Fibroblast of peridontal ligament (primary cell): ENCODE measurements at regions not wholly inside any gene's neighbourhood (a gene's known extent, or its start where the extent isn't known, plus 50 kb on each side); places are given as distances from the start of the nearest gene placed in this dataset.

Source experiments
- DNase-seq: peaks from one replicate; pipeline ENCODE4 v3.0.0-alpha.2; 2010; ENCODE audit errors: extremely low read depth

DNA sequence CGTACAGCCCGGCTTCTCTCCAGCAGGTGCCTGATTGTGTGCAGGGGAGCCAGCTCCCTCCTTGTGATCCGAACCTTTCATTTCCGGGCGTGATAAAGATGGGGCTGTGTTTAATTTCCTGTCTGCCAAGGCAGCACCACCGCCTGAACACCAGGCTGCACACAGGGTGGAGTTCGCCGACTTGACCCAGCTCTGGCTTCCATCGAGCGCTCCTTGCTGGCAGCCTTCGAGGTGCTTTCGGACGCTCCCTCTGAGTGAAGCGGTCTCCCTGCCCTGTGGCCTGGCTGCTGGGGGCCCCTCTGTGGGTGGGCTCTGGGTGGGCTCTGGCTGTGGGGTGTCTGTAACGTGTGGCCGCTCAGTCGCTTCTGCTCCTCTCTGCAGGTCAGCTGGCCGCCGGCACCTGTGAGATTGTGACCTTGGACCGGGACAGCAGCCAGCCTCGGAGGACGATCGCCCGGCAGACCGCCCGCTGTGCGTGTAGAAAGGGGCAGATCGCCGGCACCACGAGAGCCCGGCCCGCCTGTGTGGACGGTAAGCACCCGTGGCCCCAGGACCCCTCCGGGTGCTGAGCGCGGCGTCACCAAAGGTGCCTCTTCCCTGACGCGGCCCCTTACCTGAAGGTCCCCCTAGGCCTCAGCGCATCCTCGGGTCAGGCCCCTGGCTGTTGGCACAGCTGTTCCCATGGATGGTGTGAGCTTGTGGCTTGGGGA is 1181.3 kb downstream of the BRD1 start:
- DNase-seq: no peak

DNA sequence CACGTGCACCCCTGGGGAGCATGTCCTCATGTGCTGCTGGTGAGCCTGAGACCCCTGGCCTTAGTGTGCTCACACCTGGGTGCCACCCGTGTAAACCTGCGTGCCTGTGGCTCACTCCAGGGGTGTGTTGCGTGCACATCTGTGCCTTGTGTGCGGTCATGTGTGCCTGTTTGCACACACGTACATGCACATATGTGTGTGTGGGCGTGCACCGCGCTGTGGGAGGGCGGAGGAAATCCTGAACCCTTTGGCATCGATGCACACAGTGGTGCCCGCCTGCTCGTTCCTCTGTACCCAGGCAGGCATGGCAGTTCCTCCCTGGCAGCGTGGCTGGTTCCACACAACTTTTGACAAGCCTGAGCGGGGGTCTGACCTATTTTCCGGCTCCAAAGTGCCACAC is 1181.9 kb downstream of the BRD1 start:
- DNase-seq: no peak

DNA sequence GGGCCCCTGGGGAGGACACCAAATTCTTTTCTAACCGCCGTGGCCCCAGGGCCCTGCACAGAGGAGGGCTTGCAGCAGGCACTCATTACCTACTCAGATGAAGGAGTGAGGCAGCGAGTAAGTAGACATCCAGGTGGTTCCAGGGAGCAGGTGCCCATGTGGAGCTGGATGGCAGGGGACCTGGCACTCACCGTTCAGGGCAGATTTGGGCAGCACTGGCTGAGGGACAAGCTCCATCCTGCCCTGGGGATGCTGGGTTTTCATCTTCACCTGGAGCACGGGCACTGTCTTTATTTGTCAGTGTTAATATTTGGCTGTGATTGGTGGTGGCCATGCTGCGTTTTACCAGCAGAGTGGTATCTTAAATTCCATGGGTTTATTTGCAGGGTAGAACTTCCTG is 1182.7 kb downstream of the BRD1 start:
- no peak for DNase-seq

DNA sequence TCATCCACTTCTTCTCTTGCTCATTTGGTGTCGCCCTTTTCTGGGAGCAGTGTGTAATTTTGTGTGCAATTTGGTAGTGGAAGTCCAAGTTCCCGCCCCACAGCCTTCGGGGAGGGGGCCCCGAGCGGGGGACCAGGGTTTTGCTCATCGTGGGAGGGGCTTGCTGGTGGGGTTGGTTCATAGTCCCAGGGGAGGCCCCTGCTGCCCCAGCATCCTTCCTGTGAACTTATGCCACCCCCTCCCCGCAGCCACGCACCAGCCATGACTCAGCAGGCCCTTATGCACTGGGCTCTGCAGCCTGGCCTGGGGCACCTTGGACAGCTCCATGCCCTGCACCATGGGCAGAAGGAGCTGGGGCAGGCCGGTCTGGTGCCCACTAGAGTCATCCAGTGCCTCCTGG is 1183.6 kb downstream of the BRD1 start:
- no peak for DNase-seq

DNA sequence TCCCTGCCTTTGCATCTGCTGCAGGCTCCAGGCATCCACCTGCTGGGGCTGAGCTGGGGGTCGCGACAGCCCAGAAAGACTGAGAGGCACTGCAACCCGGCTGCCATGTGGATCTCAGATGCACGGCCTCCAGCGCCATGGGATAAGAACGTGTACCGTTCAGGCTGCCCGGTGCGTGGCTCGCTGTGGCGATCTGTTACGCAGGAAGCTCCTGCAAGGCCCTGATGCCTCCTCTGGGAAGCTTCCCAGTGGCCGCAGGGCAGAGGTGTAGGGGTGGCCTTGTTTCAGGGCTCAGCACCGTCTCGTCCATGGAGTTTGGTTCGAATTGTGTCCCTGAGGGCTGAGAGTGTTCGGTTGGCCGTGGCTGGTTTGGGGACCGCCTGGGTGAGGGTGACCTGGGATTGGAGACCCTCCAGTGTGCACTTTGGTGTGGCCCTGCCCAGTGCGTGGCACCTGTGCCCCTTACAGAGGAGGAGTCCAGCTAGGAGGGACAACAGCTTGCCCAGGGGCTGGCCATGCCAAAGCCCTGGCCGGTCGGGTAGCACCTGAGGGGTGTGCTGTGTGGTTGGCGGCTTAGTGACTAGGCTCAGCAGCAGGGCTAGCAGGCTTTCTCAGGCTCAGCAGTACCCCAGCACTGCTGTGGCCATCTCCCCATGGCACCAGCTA is 1184.5 kb downstream of the BRD1 start:
- DNase-seq: no peak

DNA sequence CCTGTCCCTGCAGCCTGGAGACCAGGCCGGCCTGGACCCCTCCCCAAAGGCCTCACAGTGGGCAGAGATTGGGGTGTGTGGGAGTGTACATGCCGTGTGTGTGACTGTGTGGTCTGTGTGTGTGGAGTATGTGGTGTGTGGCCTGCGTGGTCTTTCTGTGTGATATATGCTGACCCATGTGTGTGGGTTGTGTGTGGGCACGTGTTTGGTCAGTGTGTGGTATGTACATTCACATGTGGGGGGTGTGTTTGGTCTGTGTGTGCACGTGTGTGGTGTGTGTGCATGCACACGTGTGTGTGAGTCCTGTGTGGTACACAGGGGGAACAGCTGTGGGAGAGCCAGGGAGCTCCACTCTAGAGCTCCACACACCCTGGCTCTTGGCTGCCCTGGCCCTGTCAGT is 1185.1 kb downstream of the BRD1 start:
- DNase-seq: no peak

DNA sequence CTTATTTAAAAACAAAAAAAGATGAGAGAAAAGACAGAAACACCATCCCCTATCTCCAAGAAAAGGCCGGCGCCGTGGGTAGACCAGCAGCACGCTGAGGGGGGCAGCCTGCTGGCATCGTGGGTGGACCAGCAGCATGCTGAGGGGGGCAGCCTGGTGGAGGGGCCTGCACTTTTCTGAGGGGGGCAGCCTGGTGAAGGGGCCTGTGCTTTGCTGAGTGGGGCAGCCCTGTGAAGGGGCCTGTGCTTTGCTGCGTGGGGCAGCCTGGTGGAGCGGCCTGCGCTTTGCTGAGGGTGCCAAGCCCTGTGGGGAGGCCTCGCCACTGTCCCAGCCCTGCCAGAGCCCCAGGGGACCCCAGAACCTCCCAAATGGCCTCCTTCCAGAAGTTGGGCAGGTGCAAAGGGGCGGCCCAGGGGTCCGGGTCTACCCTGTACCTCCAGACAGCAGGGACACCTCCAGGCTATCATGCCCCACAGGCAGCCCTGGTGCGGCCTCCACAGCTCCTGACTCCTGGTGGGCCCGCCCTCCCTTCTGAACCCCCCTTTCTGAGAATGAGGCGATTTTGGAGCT is 1185.7 kb downstream of the BRD1 start:
- DNase-seq: no peak

DNA sequence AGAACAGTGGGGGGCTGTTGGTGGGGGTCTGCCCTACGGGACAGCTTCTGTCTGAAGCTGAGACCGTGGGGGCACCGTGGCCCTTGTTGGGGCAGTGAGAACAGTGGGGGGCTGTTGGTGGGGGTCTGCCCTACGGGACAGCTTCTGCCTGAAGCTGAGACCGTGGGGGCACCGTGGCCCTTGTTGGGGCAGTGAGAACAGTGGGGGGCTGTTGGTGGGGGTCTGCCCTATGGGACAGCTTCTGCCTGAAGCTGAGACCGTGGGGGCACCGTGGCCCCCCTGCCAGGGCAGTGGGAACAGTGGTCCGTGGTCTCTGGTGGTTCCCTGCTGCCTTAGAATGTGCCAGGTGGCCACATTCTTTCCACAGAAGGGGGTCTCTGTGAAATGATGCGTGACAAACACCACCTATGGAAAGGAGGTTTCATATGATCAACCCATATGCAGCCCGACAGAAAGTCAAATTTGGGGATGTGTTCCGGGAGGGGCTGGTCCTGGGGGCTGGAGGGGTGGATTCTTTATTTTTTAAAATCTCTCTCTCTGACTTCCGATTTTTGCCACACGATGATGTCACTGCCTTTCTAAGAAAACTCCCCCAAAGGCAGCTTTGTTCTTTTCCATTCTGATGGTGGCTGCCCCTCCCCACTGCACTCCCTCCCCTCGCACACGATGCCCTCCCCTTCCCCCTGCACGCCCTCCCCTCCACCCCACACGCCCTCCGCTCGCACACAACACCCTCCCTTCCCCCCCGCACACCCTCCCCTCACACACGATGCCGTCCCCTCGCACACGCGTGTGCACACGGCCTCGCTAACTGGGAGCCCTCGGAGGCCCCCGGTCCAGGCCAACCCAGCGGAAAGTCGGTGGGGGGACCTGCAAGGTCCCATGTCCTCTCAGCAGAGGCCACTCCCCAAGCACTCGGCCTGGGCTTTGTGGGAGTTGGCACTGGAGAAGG is 1186.5 kb downstream of the BRD1 start:
- no peak for DNase-seq

DNA sequence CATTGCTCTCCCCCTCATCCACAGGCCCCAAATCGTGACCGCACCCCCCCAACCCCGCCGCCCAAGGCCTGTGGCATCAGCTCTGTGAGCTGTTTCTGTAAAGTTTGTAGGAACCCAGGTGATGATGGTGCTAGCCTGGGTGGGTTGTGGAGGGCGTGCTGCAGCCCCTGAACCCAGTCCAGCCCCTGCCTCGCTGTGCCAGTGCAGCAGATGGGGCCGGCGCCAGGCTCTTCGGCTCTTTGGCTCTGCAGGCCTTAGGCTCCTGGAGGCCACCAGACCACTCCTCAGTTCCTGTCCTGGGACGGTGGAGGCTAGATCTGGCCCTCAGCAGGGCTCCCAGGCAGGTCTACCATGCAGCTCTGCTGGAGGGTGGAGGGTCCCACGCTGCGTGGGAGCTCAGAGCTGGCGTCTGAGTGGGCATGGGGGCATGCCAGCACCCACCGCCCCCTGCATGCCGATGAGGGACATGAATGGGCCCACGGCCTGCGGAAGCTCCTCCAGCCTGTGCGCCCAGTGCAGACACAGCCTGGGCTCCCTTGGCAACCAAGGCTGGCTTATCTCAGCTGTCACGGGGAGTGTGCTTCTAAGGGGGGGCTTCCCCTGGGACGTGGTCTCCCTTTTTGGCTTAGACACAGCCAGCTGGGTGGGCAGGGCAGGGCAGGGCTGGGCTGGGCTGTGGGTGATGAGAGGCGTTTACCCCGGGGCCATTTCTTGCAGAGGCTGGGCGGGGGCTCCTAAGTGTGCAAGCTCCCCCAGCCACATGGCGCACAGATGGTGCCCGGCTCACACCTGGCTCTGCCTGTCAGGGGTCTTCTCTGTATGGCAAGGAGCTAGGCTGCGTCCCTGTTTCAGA is 1187.6 kb downstream of the BRD1 start:
- no peak for DNase-seq

DNA sequence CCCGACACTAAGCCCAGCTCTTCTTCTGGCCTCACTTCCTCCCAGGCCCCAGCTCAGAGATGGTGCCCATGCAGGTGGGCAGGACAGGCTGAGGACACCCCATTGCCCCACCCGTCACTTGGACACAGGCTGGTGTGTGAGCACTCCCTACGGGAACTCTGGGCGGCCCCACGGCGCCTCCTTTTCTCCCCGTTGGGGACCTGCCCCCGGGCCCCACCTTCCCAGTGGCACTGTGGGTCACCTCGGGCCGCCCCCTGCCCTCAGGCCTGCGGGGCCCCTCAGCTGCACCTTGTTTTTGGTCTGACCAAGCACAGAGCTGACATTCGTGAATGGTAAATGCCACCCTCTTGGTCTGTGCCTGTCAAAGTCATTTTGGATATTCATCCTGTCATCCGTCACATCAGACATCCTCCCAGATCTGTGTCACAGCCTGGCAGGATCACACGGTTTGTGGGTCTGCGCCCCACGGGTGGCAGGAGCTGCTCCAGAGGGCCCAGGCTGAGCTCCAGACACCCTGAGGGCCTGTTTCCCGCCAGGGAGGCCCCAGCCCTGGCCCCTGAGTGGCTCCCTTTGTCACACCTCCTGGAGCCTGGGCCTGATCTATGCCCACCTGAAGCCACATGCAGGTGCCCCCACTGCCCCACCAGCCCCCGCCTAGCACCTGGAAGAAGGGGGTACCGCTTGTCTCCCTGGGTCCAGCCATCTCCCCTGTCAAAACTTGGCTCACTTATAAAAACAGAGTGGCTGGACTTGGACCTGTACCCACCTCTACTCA is 1188.5 kb downstream of the BRD1 start:
- DNase-seq: no peak

DNA sequence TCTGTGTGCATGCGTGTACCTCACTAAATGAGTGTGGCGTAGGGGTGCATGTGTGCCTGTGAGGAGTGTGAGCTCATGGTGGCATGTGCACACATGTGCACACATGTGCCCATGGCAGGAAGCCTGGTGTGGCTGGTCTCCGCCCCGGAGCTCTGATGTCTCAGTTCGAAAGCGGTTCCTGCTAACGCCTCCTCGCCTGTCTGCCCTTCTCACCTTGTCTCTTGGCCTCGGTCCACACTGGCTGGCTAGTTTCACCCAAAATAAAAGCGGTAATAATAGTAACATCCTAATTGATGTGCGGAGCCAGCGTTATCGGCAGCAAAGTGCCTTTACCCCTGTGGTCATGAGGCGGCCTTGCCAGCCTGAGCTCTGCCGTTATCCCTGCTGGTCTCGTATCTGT is 1190.4 kb downstream of the BRD1 start:
- no peak for DNase-seq

DNA sequence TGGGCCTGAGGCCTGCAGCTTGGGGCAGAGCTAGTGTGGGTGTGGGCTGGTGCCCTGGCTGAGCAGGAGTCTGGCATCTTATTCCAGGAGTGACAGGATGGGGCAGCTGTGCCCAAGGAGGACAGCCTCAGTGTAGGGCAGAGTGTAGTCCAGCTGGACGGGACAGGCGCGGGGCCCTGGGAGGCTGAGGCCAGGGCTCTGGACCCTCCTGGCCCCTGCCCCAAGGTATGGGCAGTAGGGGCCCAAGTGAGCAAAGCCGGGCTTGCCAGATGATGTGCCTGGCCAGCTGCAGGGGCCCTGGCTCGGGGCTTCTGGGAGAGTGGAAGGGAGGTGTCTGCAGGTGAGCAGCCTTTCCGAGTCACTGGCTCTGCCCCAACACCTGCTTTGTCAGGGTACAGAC is 1190.9 kb downstream of the BRD1 start:
- no peak for DNase-seq

DNA sequence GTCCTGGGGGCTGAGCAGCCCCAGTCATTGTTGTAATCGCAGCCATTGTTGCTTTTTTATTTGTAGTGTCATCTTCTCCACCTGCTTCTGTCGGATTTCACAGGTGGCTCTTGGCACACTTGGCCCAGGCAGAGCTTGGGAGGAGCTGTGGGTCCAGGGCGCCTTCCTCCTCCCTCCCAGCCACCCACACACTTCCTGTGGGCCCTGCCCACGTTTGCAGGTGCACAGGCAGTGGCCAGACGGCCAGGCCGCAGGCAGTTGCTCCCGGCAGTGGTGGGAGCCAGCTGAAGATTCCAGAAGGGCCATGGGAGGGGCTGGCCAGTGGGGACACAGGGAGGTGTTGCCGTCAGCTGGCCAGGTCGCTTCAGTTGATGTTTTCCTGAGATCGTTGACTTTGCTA is 1191.9 kb downstream of the BRD1 start:
- DNase-seq: no peak

DNA sequence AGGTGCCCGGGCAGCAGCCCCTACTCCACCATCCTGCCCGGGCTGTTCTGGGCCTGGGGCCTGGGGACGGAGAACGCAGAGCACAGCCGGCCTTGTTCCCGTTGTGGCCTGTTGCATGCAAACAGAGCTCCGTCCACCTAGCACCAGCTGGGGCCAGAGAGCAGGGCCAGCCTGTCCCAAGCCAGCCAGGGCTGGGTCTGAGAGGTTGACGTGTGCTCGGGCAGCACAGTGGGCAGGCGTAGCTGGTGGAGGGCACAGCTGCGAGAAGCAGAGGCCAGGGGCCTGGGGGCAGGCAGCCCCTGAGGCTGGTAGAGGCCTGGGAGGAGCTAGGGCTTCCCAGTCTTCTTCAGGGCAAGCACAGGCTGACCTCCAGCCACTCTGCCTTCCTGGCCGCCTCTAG is 1192.6 kb downstream of the BRD1 start:
- DNase-seq: no peak

DNA sequence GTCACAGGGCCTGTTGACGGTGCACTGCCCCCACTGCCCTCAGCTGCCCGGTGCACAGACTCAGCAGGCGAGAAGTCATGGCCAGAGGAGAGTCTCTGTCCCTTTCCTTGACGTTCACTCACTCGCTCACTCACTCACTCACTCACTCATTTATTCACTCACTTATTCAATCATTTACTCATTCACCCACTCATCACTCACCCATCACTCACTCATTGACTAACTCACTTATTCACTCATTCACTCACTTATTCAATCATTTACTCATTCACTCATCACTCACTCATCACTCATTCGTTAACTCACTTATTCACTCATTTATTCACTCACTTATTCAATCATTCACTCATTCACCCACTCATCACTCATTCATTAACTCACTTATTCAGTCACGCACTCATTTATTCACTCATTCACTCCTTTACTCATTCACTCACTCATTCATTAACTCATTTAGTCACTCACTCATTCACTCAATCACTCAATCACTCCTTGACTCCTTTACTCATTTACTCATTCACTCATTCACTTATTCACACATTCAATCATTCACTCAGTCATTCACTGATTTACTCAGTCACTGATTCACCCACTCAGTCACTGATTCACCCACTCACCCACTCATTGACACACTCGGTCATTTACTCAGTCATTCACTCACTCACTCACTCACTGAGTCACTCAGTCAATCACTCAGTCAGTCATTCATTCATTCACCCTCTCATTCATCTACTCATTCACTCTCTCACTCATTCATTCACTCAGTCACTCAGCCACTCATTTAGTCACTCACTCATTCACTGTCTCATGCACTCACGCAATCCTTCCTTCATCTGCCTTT is 1193.5 kb downstream of the BRD1 start:
- no peak for DNase-seq

DNA sequence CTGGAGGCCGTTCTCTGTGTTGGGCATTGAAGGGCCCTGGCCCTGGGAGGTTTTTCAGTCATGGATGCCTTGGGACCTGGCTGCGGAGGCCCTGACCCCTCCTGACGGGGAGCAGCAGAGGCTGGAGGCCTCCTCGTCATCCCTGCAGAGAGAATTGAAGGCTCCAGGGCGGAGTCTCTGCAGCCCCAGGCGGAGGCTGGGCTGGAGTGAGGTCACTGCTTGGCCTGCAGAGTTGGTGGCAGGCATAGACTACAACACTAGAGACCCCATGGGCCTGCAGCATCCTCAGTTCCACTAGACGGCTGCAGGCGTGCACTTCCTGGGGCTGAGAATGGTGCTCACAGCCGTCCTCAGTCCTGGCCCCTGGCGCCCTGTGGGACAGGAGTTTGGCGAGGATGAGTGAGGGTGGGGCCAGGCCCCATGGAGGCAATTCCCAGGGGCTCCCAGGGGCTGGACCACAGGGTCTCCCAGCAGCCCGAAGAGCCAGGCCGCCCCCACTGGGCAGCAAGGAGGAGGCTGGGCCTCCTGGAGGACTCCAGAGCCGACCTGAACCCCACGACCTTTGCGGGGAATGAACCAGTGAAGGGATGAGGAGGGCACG is 1194.9 kb downstream of the BRD1 start:
- DNase-seq: no peak

DNA sequence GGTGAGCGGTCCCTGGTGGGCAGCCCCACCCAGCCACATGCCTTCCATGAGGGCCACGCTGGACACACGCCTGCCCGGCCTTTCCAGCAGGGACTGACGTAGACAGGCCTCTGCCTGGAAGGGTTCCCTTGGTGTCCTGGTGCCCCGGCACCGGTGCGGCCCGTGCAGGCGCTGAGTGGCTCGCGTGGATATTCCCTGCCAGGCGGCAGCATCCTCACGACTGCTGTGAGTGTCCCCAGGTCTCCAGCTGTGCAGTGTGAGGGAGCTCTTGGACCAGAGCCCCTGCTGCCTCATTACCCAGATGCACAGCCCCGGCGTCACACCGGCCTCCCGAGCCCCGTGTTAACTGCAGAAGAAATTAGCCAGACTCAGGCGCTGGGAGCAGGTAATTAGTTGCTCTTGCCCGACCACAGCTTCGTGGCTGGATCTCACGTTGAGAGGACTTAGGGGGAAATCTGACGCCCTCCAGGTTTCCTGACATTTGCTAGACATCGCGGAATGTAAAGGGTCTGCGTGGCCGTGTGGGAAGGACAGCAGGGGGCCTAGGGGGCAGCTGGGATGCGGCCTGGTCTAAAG is 1196.3 kb downstream of the BRD1 start:
- no peak for DNase-seq

DNA sequence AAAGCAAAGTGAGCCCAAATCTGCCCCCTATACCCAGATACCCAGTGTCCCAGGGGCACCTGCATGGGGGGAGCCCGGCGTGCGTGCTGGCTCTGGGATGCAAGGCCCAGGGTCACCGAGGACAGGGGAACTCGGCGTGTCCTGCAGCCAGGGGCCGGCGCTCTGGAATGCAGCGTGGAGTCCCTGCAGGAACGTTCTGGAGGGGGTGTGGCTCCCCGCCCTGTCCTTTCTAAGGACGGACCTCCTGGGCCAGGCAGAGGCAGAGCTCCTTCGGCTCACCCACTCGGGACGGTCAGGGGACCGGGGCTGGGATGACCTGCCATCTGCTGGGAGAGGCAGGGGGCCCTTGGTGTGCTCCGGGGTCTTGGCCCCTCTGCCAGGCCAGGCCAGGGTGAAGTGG is 1196.8 kb downstream of the BRD1 start:
- no peak for DNase-seq

DNA sequence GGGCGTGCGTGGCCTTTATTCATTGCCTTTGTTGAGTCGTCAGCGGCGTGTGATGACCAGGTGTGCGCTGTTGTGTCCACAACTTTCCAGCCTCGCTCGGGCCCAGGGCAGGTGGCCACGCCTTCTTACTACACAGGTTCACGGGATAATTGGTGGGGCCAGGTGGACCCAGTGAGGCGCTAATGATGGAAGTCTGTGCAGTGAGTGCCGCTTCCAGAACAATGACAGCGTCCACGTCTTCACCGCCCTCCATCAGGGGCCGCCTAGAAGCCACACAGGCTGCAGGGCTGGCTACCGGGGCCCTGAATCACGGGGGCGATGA is 1197.3 kb downstream of the BRD1 start:
- no peak for DNase-seq
